HK-2 (cell line): ENCODE measurements at regions not wholly inside any gene's neighbourhood (a gene's known extent, or its start where the extent isn't known, plus 50 kb on each side); places are given as distances from the start of the nearest gene placed in this dataset.

Source experiments
- DNase-seq: peaks from one replicate; pipeline ENCODE4 v3.0.0-alpha.2; 2018; ENCODE audit not compliant: unreplicated experiment

GRCh38 chr1:81577004-81577697, 223.6 kb upstream of the ADGRL2 start:
- DNase-seq, result no peak

GRCh38 chr1:81574408-81574807, 226.3 kb upstream of the ADGRL2 start:
- no peak for DNase-seq

GRCh38 chr1:81573458-81573857, 227.3 kb upstream of the ADGRL2 start:
- DNase-seq, result no peak

GRCh38 chr1:81571946-81572345, 228.8 kb upstream of the ADGRL2 start:
- DNase-seq, result no peak

GRCh38 chr1:81569761-81570160, 231.0 kb upstream of the ADGRL2 start:
- DNase-seq, result no peak

- DNase-seq, result no peak
Observed at GRCh38 chr1:81563632-81564031, 237.1 kb upstream of the ADGRL2 start.

GRCh38 chr1:81562934-81563333, 237.8 kb upstream of the ADGRL2 start:
- DNase-seq, result no peak

GRCh38 chr1:81560629-81561028, 240.1 kb upstream of the ADGRL2 start:
- DNase-seq, result no peak

- DNase-seq, result no peak
Observed at GRCh38 chr1:81559662-81560350, 240.9 kb upstream of the ADGRL2 start.

- no peak for DNase-seq
Observed at GRCh38 chr1:81558291-81559076, 242.2 kb upstream of the ADGRL2 start.

GRCh38 chr1:81556968-81557367, 243.8 kb upstream of the ADGRL2 start:
- no peak for DNase-seq

- no peak for DNase-seq
Observed at GRCh38 chr1:81554534-81554933, 246.2 kb upstream of the ADGRL2 start.

- no peak for DNase-seq
Observed at GRCh38 chr1:81554108-81554507, 246.6 kb upstream of the ADGRL2 start.

- no peak for DNase-seq
Observed at GRCh38 chr1:81553503-81553902, 247.2 kb upstream of the ADGRL2 start.

GRCh38 chr1:81551946-81552345, 248.8 kb upstream of the ADGRL2 start:
- no peak for DNase-seq

- DNase-seq, result no peak
Observed at GRCh38 chr1:81550753-81551152, 250.0 kb upstream of the ADGRL2 start.

- DNase-seq, result no peak
Observed at GRCh38 chr1:81549588-81550127, 251.1 kb upstream of the ADGRL2 start.

- DNase-seq, result no peak
Observed at GRCh38 chr1:81548918-81549587, 251.7 kb upstream of the ADGRL2 start.

- no peak for DNase-seq
Observed at GRCh38 chr1:81547912-81548303, 252.8 kb upstream of the ADGRL2 start.

- no peak for DNase-seq
Observed at GRCh38 chr1:81547261-81547911, 253.3 kb upstream of the ADGRL2 start.

GRCh38 chr1:81545734-81546133, 255.0 kb upstream of the ADGRL2 start:
- no peak for DNase-seq
